ENCODE measurements at regions not wholly inside any gene's neighbourhood (a gene's known extent, or its start where the extent isn't known, plus 50 kb on each side); places are given as distances from the start of the nearest gene placed in this dataset.
"Not testable (repeated sequence)": the region's sequence is repeated elsewhere in the genome, so short reads cannot be mapped to it uniquely, and the experiment has no call there.

DNA sequence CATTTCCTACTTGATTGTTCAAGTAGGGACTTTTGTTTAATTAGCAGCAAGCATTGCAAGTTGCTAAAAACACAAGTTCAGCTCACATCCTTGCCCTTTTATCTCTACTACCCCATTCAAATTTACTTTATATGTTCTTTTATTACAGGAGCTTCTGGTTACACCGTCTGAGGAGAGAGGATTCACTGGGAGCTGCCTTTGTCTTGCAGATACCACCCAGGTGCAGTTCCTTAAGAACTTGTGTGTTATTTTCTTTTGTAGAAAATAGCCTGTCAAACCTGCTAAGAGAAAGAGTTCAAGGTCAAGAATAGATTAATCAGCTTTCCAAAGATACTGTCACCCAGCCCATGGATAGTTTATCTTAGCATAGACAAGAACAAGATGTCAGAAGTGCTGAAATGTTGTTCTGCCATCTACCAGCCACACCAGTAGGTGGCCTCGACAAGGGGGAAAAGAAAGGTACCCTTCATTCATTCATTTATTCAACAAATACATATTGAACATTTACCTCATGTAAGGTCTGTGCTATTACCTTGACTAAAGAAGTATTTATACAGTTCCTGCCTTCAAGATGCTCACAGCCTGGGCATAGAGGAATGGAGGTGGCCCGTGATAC lies 750.3 kb downstream of the MAT2B start:
- DNase-seq (ENCODE audit: low spot score) (no peak), FAIRE-seq (no peak)

DNA sequence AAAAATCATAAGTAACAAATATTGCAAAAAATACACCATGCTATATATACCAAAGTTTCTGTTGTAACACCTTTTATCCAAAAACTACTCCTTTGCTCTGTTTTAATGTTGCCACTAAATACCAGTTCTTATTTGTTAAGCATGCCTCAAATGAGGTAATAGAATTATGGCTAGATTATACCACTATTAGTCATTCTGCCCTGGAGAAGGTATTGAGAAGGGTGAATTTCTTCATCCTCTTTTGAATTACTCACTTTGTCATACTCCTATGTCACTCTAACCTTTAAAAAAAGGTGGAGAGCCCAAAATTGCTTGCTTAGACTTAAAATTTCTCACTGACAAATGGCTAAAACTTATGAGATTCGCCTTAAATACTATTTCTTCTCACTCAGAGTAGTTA lies 750.9 kb downstream of the MAT2B start:
- no peak for FAIRE-seq
- no peak for DNase-seq (ENCODE audit: low spot score)

DNA sequence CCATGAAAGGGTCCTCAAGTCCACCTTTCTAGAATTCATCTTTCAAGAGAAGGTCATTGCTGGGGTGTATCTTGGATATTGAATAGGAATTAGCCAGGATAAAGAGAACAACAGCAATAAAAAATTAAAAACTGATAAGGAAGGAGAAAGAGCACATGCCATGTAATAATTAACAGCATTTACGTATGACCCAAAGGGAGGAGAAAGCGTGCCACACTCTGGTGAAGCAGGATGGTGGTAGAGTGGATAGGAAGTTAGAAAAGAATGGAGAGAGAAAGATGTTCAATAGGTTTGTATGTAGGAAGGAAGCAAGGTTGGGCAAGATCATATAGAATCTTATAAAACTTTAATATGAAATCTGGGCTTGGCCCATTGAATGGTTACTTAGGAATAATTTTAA lies 751.5 kb downstream of the MAT2B start:
- no peak for FAIRE-seq
- no peak for DNase-seq (ENCODE audit: low spot score)

DNA sequence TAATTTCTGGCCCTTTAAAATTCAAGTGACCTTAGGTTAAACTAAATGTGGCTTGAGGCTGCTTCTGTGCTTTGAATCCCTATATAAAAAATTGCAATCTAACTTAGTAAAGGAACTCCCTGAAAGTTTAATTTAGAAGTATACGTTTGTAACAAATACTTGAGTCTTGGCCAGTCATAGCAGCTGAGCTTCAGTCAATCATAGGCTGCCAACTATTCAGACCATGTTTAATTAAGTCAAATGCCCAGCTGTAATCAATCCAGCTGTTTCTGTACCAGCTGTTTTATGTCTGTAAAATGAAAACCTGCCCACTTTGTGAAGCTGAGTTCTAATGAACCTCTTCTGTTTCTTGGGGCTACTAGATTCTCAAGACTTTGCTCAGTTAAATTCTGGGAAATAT lies 760.1 kb downstream of the MAT2B start:
- FAIRE-seq: no peak
- DNase-seq (ENCODE audit: low spot score): no peak

DNA sequence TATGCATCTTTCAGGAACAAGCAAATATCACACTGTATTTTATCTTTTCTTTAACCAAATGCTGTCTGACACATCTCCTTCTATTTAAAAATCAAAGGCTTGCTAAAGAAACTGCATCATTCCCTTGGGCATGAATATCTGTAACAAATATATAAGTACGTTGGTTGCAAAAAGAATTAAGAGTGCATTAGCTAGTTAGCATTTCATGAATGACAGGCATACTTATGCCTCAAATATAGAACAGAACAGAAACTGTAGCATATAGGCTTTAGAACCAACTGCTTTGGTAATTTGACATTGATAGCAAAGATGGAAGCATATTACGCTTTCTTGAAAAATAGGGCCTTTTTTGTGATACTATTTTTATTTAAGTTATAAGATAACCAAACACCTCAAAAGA lies 761.2 kb downstream of the MAT2B start:
- DNase-seq (ENCODE audit: low spot score) (no peak), FAIRE-seq (no peak)

DNA sequence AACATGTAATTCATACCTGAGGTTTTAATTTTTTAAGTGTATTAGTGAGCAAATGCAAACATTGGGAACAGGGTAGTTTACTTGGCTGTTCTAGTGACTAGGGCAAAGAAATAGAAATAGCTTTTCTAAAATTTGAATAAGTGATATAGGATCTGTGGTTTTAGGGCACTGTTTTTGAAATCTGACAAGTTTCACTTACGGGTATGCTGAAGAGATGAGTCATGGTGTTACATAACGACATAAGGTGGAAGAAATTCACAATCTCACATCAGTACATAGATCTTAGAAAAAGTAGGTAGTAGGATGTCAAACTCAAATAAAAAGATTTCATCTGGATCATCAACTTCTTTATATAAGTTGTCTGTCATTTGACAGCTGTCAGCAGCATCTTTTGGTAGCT lies 772.3 kb downstream of the MAT2B start:
- DNase-seq (ENCODE audit: low spot score): no peak

DNA sequence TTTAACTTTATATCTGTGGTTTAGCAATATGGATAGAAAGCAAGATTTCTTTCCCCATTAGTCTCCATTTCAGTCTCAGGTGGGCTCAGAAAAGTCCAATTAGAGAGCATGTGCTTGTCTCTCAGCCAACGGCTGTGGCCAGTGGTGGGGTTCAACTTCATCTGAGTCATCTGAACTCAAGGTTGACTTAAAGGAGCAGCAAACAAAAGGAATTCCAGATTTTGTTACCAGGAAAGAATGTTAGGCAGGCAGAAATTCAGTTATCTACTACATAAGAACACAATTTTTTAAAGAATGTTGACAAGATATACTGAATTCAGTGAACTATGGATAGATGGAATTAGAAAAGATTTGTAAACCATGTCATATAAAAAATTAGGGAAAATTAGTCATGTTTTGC lies 784.1 kb downstream of the MAT2B start:
- no peak for FAIRE-seq
- no peak for DNase-seq (ENCODE audit: low spot score)

More for the DNA sequence above, 772.3 kb downstream of the MAT2B start:
- FAIRE-seq: no peak

DNA sequence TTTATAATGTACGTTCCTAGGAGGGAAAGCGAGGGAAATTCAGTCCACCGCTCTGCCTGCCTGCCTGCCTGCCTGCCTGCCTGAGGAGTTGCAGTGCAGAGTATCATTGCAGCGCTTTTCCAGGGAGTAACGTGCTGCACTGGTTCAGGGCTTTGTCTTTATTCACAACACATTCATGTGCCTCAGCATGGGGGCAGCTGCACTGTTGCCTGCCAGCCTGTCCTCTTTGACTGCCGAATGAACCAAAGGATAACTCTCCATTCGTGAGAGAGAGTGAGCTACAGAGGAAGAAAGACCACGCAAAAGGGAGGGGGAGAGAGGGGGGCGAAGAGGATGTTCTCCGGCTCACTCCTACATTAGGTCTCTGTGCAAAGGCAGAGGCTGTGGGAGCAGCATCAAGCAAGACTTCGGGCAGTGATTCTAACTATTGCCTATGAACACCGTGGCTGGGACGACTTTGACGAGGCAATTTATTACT lies 791.2 kb downstream of the MAT2B start:
- no peak for DNase-seq (ENCODE audit: low spot score)
- no peak for FAIRE-seq

DNA sequence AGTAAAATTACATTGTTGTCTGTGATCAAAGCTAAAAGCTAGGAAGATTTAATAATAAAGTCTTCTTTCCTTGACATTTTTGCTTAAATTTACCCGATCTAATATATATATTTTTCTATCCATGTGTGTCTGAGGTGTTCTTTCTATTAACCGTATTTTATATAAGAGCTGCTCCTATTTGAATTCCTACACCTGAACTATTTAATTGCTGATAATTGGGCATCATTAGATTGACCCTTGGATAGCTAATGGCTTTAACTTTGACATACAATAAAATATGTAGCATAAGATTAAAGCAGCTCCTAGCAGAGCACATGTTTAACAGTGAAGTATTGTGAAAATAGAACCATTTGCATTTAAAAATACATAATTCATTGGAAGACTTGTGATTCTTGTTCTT lies 792.7 kb downstream of the MAT2B start:
- no peak for DNase-seq (ENCODE audit: low spot score)
- FAIRE-seq: no peak

DNA sequence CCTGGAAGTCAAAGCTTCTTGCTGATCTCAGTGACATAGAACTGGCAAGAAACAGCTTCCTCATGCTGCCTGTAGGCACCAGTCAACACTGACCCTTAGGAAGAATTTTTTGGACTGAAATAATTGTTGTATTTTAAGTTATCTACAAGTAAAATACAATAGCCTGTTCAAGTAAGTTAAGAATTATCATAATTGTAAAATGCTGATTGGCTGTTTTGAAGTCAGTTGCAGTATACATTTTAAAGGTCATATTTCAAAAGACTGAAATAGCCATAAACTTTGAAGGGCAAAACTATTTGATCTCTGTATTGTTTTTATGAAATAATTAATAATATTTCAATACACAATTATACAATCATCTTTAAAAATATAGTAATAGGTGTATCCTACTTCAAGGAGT lies 794.9 kb downstream of the MAT2B start:
- FAIRE-seq (no peak), DNase-seq (ENCODE audit: low spot score) (no peak)

DNA sequence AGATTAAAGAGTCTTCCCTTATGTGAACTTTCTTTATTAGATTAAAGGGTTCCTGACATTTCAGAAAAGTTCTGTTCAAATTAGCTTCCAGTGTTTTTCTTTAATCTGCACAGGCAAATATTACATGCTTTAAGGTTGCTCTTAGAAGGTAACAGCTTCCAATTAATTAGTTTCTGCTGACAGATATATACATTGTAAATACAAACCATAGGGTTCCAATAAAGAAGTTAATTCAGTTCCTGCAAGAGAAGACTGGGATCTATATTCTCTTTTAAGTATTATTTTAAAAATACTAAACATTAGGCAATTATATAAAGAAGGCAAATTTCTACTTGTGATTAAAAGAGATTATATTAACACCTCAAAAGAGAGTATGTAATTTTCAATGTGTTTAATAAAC lies 795.7 kb downstream of the MAT2B start:
- FAIRE-seq: no peak
- no peak for DNase-seq (ENCODE audit: low spot score)

DNA sequence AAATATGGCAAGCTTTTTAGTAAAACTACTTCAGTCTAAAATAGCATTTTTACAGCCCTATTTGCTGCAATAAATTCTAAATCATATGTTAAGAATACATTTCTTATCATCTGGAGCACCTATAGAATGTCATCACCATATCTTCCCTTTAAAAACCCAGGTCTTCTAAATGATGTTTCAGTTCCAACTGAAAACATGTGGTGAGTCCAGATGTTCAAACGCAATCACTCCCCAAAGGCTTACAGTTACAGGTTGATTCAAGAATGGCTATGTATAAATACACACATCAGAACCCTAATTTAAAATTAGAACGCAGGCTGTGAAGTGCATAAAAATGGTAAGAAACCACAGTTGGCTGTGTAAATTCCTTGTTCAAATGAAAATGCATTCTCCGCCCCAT lies 796.3 kb downstream of the MAT2B start:
- FAIRE-seq (no peak), DNase-seq (ENCODE audit: low spot score) (no peak)

DNA sequence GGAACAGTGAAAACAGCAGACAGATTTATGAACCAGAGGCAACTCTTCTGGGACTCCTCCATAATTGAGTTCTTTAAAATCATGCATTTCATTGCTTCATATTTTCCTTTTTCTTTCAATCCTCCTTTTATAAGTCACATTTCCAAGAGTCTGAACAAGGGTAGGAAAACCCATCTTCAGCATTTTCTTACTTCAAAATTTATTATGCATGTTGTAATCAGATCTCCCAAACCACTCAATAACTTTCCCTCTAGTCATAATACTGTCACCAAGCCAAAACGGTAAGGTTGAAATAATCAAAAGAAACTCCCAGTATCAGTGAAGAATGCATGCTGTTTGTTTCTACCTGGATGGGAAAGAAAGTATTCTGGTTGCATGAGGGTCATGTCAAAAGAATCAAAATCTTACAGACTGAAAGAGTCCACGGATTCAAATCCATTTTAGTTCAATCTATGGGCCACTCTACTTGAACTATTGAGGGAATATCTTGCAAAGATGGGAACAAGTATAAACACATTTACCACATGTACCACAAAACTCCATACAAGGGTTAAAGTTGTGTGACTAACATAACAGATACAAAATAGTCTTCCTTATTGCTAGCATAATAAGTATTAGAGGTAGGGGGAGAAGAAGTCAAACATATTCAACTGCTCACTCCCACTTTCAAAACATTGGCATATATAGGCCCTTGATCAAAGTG lies 797.3 kb downstream of the MAT2B start:
- FAIRE-seq: no peak
- DNase-seq (ENCODE audit: low spot score): no peak

DNA sequence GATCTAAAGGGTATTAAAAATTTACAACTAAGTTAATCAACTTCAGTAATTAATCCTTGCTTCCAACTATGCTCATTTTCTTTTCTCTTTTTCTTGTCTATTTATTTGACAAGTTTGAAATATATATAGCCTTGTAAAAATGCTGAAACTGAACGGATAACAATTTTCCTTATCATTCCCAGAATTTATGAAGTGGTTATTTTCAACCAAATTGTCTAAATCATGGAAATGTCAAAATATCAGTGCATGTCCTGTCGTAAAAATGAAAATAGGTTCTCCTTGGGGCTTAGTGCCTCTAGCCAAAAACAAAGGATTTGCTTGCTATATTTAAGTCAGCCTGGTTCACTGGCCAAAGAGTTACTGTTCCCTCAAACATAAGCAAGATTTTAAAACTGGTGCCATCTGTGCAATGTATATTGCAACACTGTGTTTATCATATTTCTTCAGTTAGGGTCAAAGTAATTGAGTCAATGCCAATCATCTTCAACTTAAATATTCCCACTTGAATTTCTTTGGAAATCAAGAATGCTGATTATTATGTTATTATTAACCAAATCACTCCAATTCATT lies 798.3 kb downstream of the MAT2B start:
- DNase-seq (ENCODE audit: low spot score) (no peak), FAIRE-seq (no peak)

DNA sequence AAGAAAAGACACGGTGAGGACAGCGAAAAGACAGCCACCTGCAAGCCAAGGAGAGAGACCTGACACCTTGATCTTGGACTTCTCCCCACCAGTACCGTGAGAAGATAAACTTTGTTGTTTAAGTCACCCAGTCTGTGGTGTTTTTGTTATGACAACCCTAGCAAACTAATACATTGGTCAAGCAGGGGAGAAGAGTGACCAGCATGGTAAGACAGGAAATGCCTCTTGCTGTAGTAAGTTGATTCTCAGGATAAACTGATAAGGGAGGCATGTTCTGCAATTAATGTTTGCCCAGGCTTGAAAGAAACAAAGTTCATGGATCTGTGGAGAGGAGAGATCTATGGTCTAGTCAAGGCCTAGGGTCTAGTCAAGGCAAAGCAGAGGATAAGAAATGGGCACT lies 801.2 kb downstream of the MAT2B start:
- no peak for FAIRE-seq
- DNase-seq (ENCODE audit: low spot score): no peak

DNA sequence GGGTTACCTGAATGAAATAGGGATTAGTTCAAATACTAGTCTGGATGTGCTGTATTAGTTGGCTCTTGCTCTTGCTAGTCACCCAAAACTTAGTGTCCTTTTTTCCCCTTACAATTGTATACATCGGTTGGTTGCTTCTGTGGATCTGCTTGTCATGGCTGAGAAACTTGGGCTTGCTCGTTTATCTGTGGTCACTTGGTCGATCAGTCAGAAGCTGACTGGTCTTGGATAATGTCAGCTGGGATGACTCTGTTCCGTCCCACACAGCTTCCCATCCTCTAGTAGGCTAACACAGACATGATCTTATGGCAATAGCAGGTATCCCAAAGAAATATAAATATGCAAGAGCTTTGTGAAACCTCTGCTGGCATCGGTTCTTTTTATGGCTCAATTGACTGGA lies 807.4 kb downstream of the MAT2B start:
- DNase-seq (ENCODE audit: low spot score) (no peak), FAIRE-seq (no peak)

DNA sequence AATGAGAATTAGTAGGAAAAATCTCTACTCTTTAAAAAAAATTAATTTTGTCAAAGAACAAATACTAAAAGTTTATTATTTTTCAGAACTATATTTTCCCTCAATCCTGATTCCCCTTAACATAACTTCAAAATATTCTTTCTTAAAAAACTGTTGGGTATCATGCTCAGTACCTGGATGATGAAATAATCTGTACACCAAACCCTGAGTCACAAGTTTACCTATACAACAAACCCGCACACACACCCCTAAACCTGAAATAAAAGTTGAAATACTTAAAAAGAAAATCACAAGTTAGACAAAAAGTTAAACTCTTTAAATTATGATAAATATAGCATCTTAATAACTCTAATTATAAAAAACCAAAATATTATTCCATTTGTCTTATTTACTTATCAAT lies 812.3 kb downstream of the MAT2B start:
- DNase-seq (ENCODE audit: low spot score) (no peak), FAIRE-seq (no peak)

DNA sequence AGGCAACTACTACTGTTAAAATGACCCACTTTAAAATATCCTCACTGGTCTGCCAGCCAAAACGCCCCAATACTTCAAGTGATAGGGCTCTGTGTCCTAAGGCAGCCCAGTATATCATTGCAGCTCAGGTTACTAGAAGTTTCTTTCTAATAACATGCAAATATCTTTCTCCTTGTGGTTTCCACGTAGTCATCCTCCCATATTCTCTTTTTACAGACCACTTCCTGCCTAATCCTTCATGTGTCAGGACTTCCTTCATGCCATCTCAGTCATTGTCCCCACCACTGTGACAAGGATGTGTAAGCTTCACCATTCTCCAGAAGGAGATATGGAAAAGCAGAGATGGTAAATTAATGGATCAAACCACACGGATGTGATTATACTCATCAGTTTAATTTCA lies 813.7 kb downstream of the MAT2B start:
- no peak for FAIRE-seq

DNA sequence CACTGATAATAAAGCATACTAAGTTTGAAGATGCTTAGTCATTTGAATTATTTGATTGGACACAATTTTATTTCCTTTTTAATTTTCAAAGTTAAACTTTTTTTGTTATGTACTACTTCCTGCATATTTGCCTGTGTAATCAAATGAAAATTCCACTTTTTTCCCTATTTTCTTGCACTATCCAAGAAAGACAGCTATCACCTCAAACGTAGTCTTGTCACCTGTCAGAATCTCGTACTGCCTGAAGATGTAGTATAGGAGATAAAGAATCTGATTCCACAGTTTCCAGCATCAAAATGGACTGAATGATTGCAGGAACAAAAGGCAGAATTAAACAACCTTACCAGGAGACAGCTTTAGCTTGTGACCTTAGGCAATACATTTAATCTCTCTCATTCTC lies 818.8 kb downstream of the MAT2B start:
- FAIRE-seq: no peak
- DNase-seq (ENCODE audit: low spot score): no peak

More for the DNA sequence above, 813.7 kb downstream of the MAT2B start:
- no peak for DNase-seq (ENCODE audit: low spot score)

DNA sequence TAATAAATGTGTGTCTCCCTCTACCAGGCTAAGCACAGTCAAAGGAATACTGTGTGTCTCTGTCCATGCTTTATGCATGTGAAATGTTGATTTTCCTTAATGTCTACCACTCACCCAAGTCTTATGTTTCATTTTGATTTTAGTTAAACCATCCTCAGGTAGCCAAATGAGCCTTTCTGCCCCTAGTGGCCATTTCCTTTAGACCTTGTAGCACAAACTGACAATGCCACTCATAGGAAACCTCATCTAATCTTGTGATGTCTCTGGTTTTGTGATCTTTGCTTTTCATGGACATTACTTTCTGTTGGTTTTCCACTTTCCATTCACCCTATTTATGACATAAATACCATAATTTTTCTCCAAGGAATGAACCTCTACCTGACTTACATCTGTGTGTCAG lies 820.8 kb downstream of the MAT2B start:
- no peak for DNase-seq (ENCODE audit: low spot score)
- no peak for FAIRE-seq

DNA sequence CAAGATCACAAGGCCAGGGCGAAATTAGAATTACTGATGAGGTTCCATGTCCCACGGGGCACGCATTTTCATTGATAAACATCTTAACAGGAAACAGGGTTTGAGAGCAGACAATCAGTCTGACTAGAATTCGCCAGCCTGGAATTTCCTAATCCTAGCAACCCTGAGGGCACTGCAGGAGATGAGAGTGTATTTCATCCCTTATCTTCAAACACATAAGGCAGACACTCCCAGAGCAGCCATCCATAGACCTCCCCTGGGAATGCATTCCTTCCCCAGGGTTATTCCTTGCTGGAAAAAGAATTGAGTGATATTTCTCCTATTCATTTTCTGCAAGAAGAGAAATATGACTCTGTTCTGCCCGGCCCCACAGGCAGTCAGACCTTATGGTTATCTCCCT lies 821.7 kb downstream of the MAT2B start:
- DNase-seq (ENCODE audit: low spot score); FAIRE-seq: not testable (repeated sequence)

DNA sequence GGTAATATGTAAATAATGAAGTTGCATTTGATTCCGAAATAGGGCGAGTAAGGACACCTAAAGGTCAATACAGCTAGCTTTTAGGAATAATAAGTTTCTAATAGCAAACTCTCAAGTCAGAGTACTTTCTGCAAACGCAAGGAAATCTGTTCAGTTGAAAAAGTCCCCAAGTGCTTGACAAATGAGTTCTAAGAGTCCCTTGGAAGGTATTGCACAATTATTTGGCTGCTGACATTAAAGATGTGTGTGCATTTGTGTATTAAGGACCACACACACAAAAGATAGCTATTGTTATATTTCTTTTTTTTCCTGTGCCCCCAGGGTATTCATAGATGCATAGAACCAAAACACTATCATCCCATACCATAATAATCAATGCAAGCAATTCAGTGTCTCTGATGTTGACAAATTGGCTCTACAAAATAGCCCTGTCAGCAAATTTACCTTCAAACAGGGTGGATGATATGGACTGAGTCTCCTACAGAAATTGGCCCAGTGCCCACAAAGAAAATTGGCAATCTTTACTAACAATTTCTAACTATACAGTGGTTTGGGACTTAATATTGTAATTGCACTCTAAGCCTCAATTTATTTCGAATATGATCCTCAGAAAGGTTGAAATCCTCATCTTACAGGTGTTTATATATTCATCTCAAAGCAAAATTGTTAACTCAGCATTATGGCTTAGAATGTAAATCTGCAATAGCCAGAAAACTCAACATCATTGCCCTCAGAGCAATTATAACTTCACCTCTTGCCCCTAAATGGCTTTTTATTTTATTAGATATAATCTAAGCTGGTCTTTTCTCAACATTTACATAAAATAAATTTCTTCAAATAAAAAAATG lies 827.2 kb downstream of the MAT2B start:
- no peak for FAIRE-seq
- DNase-seq (ENCODE audit: low spot score): no peak

Measured in RCC 7860 (cell line).